Activated CD8-positive, alpha-beta T cell treated with anti-CD3 and anti-CD28 coated beads, Interleukin-2, amount 10 ng/mL, durations not matched to agents 7 days and 5 days (primary cell): ENCODE measurements at regions not wholly inside any gene's neighbourhood (a gene's known extent, or its start where the extent isn't known, plus 50 kb on each side); places are given as distances from the start of the nearest gene placed in this dataset.
A peak's percentile ranks its signal among the peaks of the same experiment; 100 is the strongest.

Experiments
- ATAC-seq: fragments of 150-1000 bp; cut with Tn5 transposase; one replicate; pipeline ENCODE4 v1.10.0; 2021; ENCODE audit warnings: moderate library complexity
- CTCF ChIA-PET: fragments of 350-600 bp; sonication (Branson Sonifier 250); formaldehyde crosslinking; loops from one replicate; lab custom pipeline; 2021; ENCODE audit warnings: antibody characterized with exemption; lab: Charles Lee
- POLR2A ChIA-PET: fragments of 350-600 bp; sonication (Branson Sonifier 250); formaldehyde crosslinking; loops from one replicate; lab custom pipeline; 2021; ENCODE audit warnings: antibody characterized with exemption; lab: Charles Lee
- DNase-seq: peaks from one replicate; pipeline ENCODE4 v3.0.0-alpha.2; 2020
- H3K27ac Mint-ChIP-seq: one replicate; pipeline ENCODE4 v1.8.0; 2021; ENCODE audit warnings: mild to moderate bottlenecking, mixed read lengths
- H3K27me3 Mint-ChIP-seq: one replicate; pipeline ENCODE4 v1.8.0; 2021; ENCODE audit warnings: low read depth, mixed read lengths
- H3K36me3 Mint-ChIP-seq: one replicate; pipeline ENCODE4 v1.8.0; 2021; ENCODE audit warnings: low read depth, mixed read lengths
- H3K4me1 Mint-ChIP-seq: one replicate; pipeline ENCODE4 v1.8.0; 2021; ENCODE audit warnings: low read depth, mixed read lengths
- H3K4me3 Mint-ChIP-seq: one replicate; pipeline ENCODE4 v1.8.0; 2021; ENCODE audit warnings: mild to moderate bottlenecking, mixed read lengths
- H3K9me3 Mint-ChIP-seq: one replicate; pipeline ENCODE4 v1.8.0; 2022; ENCODE audit warnings: mixed read lengths; ENCODE audit not compliant: insufficient read depth

DNA sequence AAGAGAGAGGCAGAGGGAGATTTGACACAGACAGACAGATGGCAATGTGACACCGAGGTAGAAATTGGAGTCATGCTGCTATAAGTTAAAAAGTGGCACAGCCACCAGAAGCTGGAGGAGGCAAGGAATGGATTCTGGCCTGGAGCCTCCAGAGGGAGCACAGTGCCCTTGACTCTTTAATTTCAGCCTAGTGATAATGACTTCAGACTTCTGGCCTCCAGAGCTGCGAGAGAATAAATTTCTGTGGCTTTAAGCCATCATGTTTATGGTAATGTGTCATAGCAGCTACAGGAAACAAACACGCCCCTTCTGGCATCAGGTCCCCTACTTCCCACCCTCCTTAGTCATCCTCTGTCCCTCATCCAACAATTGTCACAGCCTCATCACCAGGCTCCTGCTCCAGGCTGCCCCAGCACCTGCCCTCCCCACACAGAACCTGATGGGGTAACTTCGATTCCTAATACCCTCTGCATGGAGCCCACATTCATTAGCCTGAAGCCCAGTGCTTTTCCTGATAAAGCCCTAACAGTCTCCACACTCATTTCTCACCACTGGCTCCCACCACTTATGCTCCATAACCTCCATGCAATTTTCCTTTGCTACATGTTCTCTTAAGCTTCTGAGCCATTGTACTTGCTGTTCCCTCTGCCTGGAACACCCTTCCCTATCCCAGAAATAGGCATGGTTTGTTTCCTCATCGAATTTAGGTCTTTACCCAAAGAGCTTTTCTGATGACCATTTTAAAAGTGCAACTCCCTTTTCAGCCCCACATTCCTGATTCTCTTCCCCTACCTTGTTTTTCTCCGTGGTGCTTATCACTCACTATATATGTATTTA, 69.7 kb upstream of the TOX2 start:
- no peak overlapping the region for H3K27ac Mint-ChIP-seq
- no peaks in the 10 kb centered on the region for H3K36me3 Mint-ChIP-seq
- H3K9me3 Mint-ChIP-seq: no peaks in the 10 kb centered on the region
- CTCF ChIA-PET: interaction anchor here (0.8 to 5.1 kb wide), 8 partner anchors 94 to 237 kb away, joined by 3 to 31 read pairs (median 4); no protein-coding TSS in a partner anchor
- H3K27me3 Mint-ChIP-seq: peaks cover 18% of the 10 kb centered on the region
- ATAC-seq (no peak), DNase-seq (no peak)
- POLR2A ChIA-PET: interaction anchor here (3.1 kb wide), 1 partner anchor 94 kb away, joined by 8 read pairs; no protein-coding TSS in a partner anchor
- peaks cover 38% of the 10 kb centered on the region for H3K4me1 Mint-ChIP-seq
- no peak overlapping the region for H3K4me3 Mint-ChIP-seq

DNA sequence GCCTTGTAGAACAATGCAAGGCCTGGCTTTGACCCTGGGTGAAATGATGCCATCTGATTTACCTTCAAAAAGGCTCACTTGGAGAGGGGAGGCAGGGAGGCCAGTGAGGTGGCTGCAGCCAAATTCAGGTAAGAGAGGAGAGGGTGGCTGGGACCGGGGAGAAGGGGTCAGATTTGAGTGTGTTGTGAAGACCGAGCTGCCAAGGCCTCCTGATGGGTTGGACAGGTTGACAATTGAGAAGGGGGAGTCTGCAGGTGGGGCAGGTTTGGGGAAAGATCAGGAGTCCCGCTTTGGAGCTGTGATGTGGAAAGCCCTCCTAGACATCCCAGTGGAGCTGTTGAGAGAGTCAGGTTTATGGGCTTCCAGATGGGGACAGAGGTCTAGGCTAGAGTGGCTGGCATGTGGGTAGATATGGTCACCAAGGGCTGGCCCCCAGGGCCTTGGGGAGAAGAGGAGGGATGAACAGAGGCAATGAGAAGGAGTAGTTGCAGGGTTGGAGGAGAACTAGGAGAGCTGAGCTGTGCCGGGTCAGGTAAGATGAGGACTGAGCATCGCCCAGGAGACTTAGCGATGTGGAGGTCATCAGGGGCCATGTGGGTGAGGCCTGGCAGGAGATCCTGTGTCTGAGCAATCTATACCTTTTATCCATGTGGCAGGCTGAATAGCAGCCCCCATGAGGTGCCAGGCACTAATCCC, 70.5 kb upstream of the TOX2 start:
- ChIA-PET POLR2A (interaction anchor here (3.1 kb wide), 1 partner anchor 93 kb away, joined by 8 read pairs; no protein-coding TSS in a partner anchor), CTCF (interaction anchor here (1.0 to 5.1 kb wide), 6 partner anchors 93 to 238 kb away, joined by 3 to 31 read pairs (median 4); no protein-coding TSS in a partner anchor)
- Mint-ChIP-seq H3K9me3 (no peaks in the 10 kb centered on the region), H3K36me3 (no peaks in the 10 kb centered on the region), H3K27ac (no peak overlapping the region), H3K27me3 (peaks cover 18% of the 10 kb centered on the region), H3K4me1 (peaks cover 47% of the 10 kb centered on the region), H3K4me3 (no peak overlapping the region)
- DNase-seq (no peak), ATAC-seq (no peak)

DNA sequence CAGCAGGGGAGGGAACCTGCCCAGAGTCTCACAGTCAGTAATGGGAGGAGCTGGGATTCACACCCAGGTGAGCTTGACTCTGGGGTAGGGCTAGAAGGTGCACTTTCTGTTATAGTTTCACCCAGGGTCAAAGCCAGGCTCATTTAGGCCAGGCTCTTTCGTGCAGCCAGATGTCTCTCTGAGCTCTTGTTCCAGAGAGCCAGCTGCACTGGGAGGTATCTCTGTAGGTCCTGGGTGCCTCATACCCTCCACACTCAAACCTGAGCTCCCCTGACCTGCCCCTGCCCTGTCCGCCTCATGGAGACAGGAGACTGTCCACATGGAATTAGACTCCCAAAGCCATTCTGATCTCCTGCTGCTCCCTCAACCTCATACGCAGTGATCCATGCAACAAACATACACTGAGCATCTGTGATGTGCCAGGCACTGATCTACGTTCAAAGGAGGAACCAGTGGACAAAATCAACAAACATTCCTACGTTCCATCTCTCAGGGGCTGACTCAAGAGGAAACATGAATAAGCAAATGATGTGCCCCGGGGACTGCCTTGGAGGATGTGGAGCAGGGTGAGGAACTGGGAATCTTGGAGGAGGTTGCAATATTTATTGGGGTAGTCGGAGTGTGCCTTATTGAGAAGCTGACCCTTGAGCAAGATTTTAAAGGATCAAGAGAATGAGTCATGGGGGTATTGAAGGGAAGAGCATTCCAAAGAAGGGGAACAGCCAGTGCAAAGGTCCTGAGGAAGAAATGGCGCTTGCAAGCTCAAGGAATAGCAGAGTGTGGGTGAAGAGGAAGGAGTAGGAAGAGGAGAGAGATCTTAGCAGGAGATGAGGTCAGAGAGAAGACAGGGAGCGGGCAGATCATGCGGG, 71.3 kb upstream of the TOX2 start:
- Mint-ChIP-seq H3K27me3 (peaks cover 18% of the 10 kb centered on the region), H3K36me3 (no peaks in the 10 kb centered on the region), H3K9me3 (no peaks in the 10 kb centered on the region), H3K4me1 (peaks cover 54% of the 10 kb centered on the region), H3K4me3 (no peak overlapping the region), H3K27ac (no peak overlapping the region)
- DNase-seq: no peak
- ChIA-PET CTCF (interaction anchor here (0.5 to 5.1 kb wide), 5 partner anchors 36 to 226 kb away, joined by 3 to 31 read pairs (median 3); no protein-coding TSS in a partner anchor), POLR2A (interaction anchor here (3.1 kb wide), 1 partner anchor 92 kb away, joined by 8 read pairs; no protein-coding TSS in a partner anchor)
- ATAC-seq: no peak

DNA sequence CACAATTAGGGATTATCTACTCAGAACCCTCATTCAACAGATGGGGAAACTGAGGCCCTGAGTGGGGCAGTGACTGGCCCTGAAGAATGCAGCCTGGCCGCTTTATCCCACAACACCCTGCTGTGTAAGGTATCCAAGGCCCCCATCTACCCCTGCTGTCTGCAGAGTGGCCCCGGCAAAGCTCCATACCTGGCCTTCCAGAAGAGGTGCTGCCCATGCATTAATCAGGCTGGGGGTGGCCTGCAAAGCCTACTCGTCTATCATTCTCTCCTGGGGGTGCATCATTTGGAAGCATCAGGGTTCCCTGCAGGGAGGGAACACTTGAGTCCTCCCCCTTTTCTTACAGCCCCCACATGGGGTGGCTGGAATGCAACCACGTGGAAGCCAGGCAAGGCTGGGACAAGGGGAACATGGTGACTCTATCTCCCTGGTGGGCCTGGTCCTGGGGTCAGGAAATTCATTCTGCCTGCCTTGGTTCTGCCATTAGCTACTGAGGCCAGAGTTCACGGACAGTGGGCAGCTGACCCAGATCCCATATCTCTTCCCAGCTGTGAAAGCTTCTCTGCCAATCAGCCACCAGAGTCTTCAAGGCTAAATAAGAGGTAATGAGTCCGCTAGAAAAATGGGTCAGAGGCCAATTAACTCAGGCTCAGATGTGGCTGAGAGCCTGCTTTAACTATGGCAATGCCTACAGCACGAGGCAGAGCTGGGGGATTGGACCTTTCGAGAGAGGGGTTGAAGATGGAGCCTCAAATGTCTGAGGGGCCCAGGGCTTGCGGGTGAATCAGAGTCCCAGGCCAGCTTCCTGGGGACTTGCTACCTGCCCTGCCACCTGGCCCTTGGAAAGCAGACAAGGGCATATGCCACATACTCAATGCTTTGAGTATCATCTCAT, 72.3 kb upstream of the TOX2 start:
- CTCF ChIA-PET: interaction anchor here (1.1 to 5.1 kb wide), 2 partner anchors 92 to 150 kb away, joined by 5 to 31 read pairs; no protein-coding TSS in a partner anchor
- H3K4me1 Mint-ChIP-seq: peaks cover 64% of the 10 kb centered on the region
- no peak overlapping the region for H3K4me3 Mint-ChIP-seq
- no peaks in the 10 kb centered on the region for H3K9me3 Mint-ChIP-seq
- no peak overlapping the region for H3K27ac Mint-ChIP-seq
- POLR2A ChIA-PET: interaction anchor here (0.6 to 3.1 kb wide), 2 partner anchors 91 to 303 kb away, joined by 3 to 8 read pairs; no protein-coding TSS in a partner anchor
- ATAC-seq: no peak
- peaks cover 23% of the 10 kb centered on the region for H3K27me3 Mint-ChIP-seq
- no peak for DNase-seq
- H3K36me3 Mint-ChIP-seq: no peaks in the 10 kb centered on the region

DNA sequence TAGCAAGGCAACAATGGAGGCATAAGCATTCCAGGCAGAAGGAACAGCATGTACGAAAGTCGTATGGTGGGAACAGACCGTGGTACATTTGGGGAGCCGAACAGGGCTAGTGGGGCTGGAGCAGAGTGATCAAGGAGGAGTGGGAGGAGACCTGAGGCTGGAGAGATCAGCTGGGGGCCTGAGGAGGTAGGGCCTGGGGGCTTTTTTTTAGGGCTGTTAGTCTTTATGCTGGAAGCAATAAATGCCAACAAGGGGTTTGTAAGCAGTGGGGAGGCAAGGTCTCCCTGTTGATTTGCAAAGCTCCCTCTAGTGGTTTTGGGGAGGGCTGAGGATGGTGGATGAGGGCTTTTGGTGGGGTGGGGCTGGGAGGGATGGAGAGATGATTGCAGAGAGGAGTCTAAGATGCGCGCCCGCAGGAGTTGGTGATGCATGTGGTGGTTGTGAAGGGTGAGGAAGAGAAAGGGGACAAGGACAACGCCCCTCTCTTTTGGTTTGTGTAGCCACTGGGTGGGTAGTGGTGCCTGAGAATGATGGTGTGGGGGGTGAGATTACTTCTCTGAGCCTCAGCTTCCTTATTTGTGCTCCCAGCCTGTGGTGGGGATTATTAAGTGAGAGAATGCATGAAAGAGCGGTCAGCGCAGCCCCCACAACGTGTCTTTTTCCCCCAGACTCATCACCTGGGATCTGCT, 74.1 kb upstream of the TOX2 start:
- Mint-ChIP-seq H3K9me3 (no peaks in the 10 kb centered on the region), H3K36me3 (no peaks in the 10 kb centered on the region), H3K4me1 (peaks cover 56% of the 10 kb centered on the region), H3K27ac (no peak overlapping the region), H3K4me3 (no peak overlapping the region), H3K27me3 (peaks cover 22% of the 10 kb centered on the region)
- POLR2A ChIA-PET: interaction anchor here (0.6 to 2.9 kb wide), 4 partner anchors 12 to 102 kb away, joined by 3 to 25 read pairs (median 4); no protein-coding TSS in a partner anchor
- ATAC-seq (peak; percentile 72), DNase-seq (peak; percentile 72)
- CTCF ChIA-PET: interaction anchor here (0.9 to 2.8 kb wide), 16 partner anchors 10 to 229 kb away, joined by 3 to 52 read pairs (median 4); partner anchors contain the start of gene GTSF1L

DNA sequence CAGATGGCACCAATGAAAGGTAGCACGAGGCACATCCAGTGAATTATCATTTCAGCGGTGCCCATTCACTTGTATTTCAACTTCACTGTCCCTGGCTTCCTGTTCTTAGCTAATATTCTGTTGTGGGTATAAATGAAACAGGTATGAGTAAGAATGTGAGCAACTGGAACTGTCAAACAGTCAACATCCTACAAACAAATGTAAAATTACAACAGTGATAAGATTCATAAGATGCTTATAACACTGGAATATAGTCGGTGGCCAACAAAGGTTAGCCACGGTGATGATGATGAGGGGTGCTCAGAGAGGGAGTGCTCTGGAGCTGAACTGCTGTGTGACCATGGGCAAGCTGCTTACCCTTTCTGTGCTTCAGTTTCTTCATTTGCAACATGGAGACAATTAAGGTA, 74.9 kb upstream of the TOX2 start:
- no peak overlapping the region for H3K27ac Mint-ChIP-seq
- H3K36me3 Mint-ChIP-seq: no peaks in the 10 kb centered on the region
- ChIA-PET POLR2A (interaction anchor here (0.6 to 2.9 kb wide), 7 partner anchors 9 to 144 kb away, joined by 3 to 25 read pairs (median 3); no protein-coding TSS in a partner anchor), CTCF (interaction anchor here (0.6 to 2.8 kb wide), 19 partner anchors 10 to 391 kb away, joined by 3 to 52 read pairs (median 4); partner anchors contain the start of gene GTSF1L)
- DNase-seq: no peak
- H3K4me3 Mint-ChIP-seq: no peak overlapping the region
- peaks cover 23% of the 10 kb centered on the region for H3K27me3 Mint-ChIP-seq
- peaks cover 48% of the 10 kb centered on the region for H3K4me1 Mint-ChIP-seq
- no peaks in the 10 kb centered on the region for H3K9me3 Mint-ChIP-seq
- no peak for ATAC-seq

DNA sequence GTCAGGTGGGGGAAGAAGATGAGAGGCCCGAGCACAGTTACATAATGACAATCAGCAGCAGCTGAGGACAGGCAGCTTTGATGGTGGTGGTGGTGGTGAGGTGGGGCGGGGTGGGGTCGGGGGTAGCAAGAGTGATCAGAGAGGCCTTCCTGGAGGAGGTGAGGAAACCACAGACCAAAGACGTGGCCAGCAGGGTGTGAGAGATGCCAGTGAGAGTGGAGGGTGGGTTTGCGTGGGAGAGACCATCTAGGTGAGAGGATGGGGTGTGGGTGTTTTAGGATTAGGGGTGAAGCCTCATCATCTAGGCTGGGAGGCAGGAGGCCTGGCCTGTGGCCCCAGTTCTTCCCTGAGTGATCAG, 76.0 kb upstream of the TOX2 start:
- Mint-ChIP-seq H3K36me3 (no peaks in the 10 kb centered on the region), H3K4me1 (peaks cover 41% of the 10 kb centered on the region), H3K9me3 (no peaks in the 10 kb centered on the region), H3K27me3 (peaks cover 18% of the 10 kb centered on the region), H3K4me3 (no peak overlapping the region), H3K27ac (peak overlapping the region; percentile 66)
- ATAC-seq: peak; percentile 27
- POLR2A ChIA-PET: interaction anchor here (1.6 to 2.9 kb wide), 2 partner anchors 10 to 87 kb away, joined by 4 to 25 read pairs; no protein-coding TSS in a partner anchor
- CTCF ChIA-PET: interaction anchor here (2.8 kb wide), 1 partner anchor 88 kb away, joined by 52 read pairs; no protein-coding TSS in a partner anchor
- DNase-seq: peak; percentile 46

DNA sequence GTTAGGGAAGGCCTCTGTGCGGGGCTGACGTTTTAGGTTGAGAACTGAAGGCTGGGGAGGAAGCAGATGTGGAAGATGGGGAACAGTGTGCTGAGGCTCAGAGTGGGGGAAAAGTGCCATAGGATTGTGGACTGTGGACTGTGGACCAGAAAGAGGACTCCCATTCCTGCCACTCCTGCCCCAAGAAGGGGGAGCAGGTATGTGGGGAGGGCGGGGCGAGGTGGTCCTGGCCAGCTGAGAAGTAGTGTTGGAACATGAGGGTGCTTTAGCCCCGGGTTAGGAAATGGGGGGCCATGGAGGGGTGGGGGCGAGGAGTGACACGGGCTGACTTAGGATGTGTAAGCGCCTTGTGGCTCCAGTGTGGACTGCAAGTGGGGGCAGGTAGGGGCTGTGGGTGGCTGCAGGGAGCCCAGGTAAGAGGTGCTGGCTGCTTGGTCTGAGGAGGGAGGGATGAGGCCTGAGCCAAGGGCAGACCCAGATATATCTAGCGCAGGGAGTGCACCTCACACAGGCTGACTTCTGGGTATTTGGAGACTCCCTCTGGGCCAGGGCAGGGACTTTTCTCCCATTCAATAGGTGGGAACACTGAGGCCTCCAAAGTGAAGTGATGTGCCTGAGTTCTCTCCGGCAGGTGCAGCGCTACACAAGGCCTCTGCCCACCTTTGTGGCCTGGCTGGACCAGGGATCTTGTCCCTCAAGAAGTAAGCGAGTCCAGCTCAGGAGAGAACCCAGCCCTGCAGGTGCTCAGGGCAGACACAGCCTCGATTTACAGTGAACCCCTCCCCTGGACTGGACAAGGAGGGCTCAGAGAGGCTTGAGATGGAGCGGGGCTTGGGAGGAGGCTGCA, 76.6 kb upstream of the TOX2 start:
- Mint-ChIP-seq H3K27ac (peak overlapping the region; percentile 66), H3K4me3 (no peak overlapping the region), H3K36me3 (no peaks in the 10 kb centered on the region), H3K4me1 (peaks cover 41% of the 10 kb centered on the region), H3K9me3 (no peaks in the 10 kb centered on the region), H3K27me3 (peaks cover 13% of the 10 kb centered on the region)
- ATAC-seq (no peak), DNase-seq (no peak)
- ChIA-PET POLR2A (interaction anchor here (1.6 to 2.9 kb wide), 2 partner anchors 10 to 87 kb away, joined by 4 to 25 read pairs; no protein-coding TSS in a partner anchor), CTCF (interaction anchor here (2.8 kb wide), 1 partner anchor 87 kb away, joined by 52 read pairs; no protein-coding TSS in a partner anchor)

DNA sequence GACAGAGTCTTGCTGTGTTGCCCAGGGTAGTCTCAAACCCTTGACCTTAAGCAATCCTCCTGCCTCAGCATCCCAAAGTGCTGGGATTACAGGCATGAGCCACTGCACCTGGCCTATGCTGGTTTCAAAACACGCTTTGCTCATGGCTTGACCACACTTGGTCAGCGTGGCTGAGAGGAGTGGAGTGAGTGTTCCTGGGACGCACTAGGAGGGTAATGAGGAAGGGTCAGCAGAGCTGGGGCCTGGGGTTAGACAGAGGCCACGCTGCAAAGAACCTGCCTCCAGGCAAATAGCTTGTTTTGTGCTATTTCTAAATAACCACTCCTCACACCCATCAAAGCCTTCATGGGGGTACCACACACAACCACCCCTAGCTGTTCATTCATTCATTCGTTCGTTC, 77.9 kb upstream of the TOX2 start:
- ATAC-seq: no peak
- ChIA-PET CTCF (interaction anchor here (1.0 kb wide), 1 partner anchor 87 kb away, joined by 4 read pairs; no protein-coding TSS in a partner anchor), POLR2A (interaction anchor here (1.6 kb wide), 1 partner anchor 8 kb away, joined by 4 read pairs; no protein-coding TSS in a partner anchor)
- no peak overlapping the region for H3K4me3 Mint-ChIP-seq
- H3K27me3 Mint-ChIP-seq: peaks cover 17% of the 10 kb centered on the region
- DNase-seq: no peak
- H3K4me1 Mint-ChIP-seq: peaks cover 41% of the 10 kb centered on the region
- H3K36me3 Mint-ChIP-seq: no peaks in the 10 kb centered on the region
- H3K27ac Mint-ChIP-seq: no peak overlapping the region
- H3K9me3 Mint-ChIP-seq: no peaks in the 10 kb centered on the region
